ENCODE measurements at regions not wholly inside any gene's neighbourhood (a gene's known extent, or its start where the extent isn't known, plus 50 kb on each side); places are given as distances from the start of the nearest gene placed in this dataset.

DNA sequence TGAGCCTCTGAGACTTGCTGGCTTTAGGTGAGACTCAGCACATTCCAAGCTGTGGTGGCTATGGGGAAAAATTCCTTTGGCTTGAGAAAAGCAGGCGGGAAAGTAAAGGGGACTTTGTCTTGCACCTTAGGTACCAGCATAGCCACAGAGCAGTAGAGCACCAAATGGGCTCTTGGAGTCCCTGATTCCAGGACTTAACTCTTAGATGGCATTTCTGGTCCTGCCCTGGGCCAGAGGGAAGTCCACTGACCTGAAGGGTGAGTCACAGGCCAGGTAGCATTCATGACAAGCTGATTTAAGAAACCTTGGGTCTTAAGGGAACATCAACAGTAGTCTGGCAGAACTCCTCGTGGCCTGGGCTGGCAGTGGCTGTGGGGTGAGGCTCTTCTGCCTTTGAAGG, 344.7 kb downstream of the DUSP10 start:
- TF ChIP-seq, protein P1, sequence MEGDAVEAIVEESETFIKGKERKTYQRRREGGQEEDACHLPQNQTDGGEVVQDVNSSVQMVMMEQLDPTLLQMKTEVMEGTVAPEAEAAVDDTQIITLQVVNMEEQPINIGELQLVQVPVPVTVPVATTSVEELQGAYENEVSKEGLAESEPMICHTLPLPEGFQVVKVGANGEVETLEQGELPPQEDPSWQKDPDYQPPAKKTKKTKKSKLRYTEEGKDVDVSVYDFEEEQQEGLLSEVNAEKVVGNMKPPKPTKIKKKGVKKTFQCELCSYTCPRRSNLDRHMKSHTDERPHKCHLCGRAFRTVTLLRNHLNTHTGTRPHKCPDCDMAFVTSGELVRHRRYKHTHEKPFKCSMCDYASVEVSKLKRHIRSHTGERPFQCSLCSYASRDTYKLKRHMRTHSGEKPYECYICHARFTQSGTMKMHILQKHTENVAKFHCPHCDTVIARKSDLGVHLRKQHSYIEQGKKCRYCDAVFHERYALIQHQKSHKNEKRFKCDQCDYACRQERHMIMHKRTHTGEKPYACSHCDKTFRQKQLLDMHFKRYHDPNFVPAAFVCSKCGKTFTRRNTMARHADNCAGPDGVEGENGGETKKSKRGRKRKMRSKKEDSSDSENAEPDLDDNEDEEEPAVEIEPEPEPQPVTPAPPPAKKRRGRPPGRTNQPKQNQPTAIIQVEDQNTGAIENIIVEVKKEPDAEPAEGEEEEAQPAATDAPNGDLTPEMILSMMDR (IDR thresholded peaks at IDR 0.05), result no peak
- TF ChIP-seq POLR2A (IDR thresholded peaks at IDR 0.05), result no peak

All from body of pancreas (tissue), 4 donors.